HepG2 (cell line): ENCODE measurements at regions not wholly inside any gene's neighbourhood (a gene's known extent, or its start where the extent isn't known, plus 50 kb on each side); places are given as distances from the start of the nearest gene placed in this dataset.

ENCODE experiments used
- EP300 ChIP-seq, 3 experiments: sonication (generic) in 1 of 3; formaldehyde crosslinking in 1 of 3; IDR thresholded peaks; 2 replicates each; pipeline versions ENCODE4 v1.5.1 to v1.6.1; 2011 to 2020; ENCODE audit warnings: low read depth in 2 of 3, low read length in 2 of 3, borderline replicate concordance in 1 of 3, improper control_type of control experiment in 1 of 3, mild to moderate bottlenecking in 1 of 3, missing genetic modification reagents in 1 of 3, moderate library complexity in 1 of 3
- HNRNPUL1 ChIP-seq: fragments of 200-400 bp; formaldehyde crosslinking; IDR thresholded peaks from 2 replicates; pipeline ENCODE4 v1.6.1; 2017; ENCODE audit warnings: low read depth, mild to moderate bottlenecking, low read length, moderate library complexity
- KLF16 ChIP-seq, 2 experiments: sonication (generic) in 1 of 2; formaldehyde crosslinking in 1 of 2; IDR thresholded peaks; 2 replicates each; pipeline versions ENCODE4 v1.6.1 to v1.8.0; 2016 to 2023; ENCODE audit warnings: missing genetic modification reagents in 2 of 2, missing compliant biosample characterization in 1 of 2
- POLR2A ChIP-seq, 2 experiments: IDR thresholded peaks; 2 replicates each; pipeline ENCODE4 v1.6.1; 2011; ENCODE audit warnings: low read depth in 2 of 2, low read length in 2 of 2, mild to moderate bottlenecking in 1 of 2, moderate library complexity in 1 of 2; ENCODE audit not compliant: insufficient read depth in 1 of 2
- SETDB1 ChIP-seq: sonication (generic); formaldehyde crosslinking; IDR thresholded peaks from 2 replicates; pipeline ENCODE4 v1.5.1; 2020; ENCODE audit warnings: missing genetic modification reagents, mild to moderate bottlenecking, borderline replicate concordance
- TCF12 ChIP-seq, 2 experiments: fragments of 450-650 bp in 1 of 2; sonication (generic) in 1 of 2; formaldehyde crosslinking in 1 of 2; IDR thresholded peaks; 2 replicates each; pipeline versions ENCODE4 v1.6.1 to v1.8.0; 2017 to 2022; ENCODE audit warnings: antibody characterized with exemption in 1 of 2, mild to moderate bottlenecking in 1 of 2, missing genetic modification reagents in 1 of 2, moderate library complexity in 1 of 2
- ZC3H13 ChIP-seq: sonication (generic); formaldehyde crosslinking; IDR thresholded peaks from 2 replicates; pipeline ENCODE4 v1.8.1; 2023; ENCODE audit warnings: mild to moderate bottlenecking, missing genetic modification reagents, moderate library complexity
- ZNF546 ChIP-seq: sonication (generic); formaldehyde crosslinking; conservative IDR thresholded peaks from 2 replicates; pipeline ENCODE4 v1.8.1; 2023; ENCODE audit warnings: mild to moderate bottlenecking, missing genetic modification reagents
- ZNF773 ChIP-seq: sonication (generic); formaldehyde crosslinking; IDR thresholded peaks from 2 replicates; pipeline ENCODE4 v1.4.0; 2020; ENCODE audit warnings: missing genetic modification reagents, borderline replicate concordance
- TF ChIP-seq, protein P1 (sequence below): sonication (generic); formaldehyde crosslinking; IDR thresholded peaks from 2 replicates; pipeline ENCODE4 v1.4.0; 2020; ENCODE audit warnings: mild to moderate bottlenecking, missing genetic modification reagents
- TF ChIP-seq, protein P2 (sequence below): sonication (generic); formaldehyde crosslinking; IDR thresholded peaks from 2 replicates; pipeline ENCODE4 v1.9.0; 2021; ENCODE audit warnings: missing genetic modification reagents, borderline replicate concordance
- TF ChIP-seq, protein P3 (sequence below): sonication (generic); formaldehyde crosslinking; IDR thresholded peaks from 2 replicates; pipeline ENCODE4 v1.5.0; 2020; ENCODE audit warnings: mild to moderate bottlenecking, missing genetic modification reagents, moderate library complexity
- TF ChIP-seq, protein P4 (sequence below): conservative IDR thresholded peaks from 2 replicates; pipeline ENCODE4 v1.6.1; 2018; ENCODE audit warnings: missing genetic modification reagents

DNA sequence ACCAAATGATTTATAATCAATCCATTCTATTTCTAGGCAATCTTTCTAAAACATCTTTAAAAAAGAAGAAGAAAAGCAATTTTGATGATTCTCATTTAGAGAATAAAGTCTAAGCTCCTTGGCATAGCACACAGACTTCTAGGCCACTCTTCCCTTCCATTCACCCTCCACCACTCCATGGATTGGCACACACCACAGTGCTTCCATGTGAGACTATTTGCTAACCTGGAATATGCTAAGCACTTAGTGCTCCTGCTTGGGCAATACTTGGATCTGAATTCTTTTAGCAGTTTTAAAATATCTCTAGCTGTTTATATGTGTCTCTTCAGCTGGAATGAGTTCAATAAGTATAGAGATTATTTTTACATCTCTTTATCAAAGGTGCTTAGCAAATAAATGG lies 177.6 kb upstream of the FBXL7 start:
- TF ChIP-seq TCF12 (IDR thresholded peaks at IDR 0.05) (no peak), TCF12 (CRISPR knock-in tag; IDR thresholded peaks at IDR 0.05) (no peak), SETDB1 (no peak), HNRNPUL1 (no peak), ZNF546 (no peak), ZC3H13 (CRISPR knock-in tag) (no peak), ZNF773 (CRISPR knock-in tag) (no peak), KLF16 (CRISPR knock-in tag; IDR thresholded peaks at IDR 0.05) (no peak), POLR2A (IDR thresholded peaks at IDR 0.05; ENCODE audit: insufficient read depth in 1 of 2, low read depth in 2 of 2, low read length in 2 of 2) (no peak), EP300 (IDR thresholded peaks at IDR 0.05; ENCODE audit: low read depth in 2 of 2, low read length in 2 of 2) (no peak), EP300 (CRISPR knock-in tag; IDR thresholded peaks at IDR 0.05; ENCODE audit: borderline replicate concordance) (no peak)
- TF ChIP-seq, protein P1, sequence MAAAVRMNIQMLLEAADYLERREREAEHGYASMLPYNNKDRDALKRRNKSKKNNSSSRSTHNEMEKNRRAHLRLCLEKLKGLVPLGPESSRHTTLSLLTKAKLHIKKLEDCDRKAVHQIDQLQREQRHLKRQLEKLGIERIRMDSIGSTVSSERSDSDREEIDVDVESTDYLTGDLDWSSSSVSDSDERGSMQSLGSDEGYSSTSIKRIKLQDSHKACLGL (CRISPR knock-in tag) = no peak
- TF ChIP-seq, protein P2, sequence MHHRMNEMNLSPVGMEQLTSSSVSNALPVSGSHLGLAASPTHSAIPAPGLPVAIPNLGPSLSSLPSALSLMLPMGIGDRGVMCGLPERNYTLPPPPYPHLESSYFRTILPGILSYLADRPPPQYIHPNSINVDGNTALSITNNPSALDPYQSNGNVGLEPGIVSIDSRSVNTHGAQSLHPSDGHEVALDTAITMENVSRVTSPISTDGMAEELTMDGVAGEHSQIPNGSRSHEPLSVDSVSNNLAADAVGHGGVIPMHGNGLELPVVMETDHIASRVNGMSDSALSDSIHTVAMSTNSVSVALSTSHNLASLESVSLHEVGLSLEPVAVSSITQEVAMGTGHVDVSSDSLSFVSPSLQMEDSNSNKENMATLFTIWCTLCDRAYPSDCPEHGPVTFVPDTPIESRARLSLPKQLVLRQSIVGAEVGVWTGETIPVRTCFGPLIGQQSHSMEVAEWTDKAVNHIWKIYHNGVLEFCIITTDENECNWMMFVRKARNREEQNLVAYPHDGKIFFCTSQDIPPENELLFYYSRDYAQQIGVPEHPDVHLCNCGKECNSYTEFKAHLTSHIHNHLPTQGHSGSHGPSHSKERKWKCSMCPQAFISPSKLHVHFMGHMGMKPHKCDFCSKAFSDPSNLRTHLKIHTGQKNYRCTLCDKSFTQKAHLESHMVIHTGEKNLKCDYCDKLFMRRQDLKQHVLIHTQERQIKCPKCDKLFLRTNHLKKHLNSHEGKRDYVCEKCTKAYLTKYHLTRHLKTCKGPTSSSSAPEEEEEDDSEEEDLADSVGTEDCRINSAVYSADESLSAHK (CRISPR knock-in tag) = no peak
- TF ChIP-seq, protein P3, sequence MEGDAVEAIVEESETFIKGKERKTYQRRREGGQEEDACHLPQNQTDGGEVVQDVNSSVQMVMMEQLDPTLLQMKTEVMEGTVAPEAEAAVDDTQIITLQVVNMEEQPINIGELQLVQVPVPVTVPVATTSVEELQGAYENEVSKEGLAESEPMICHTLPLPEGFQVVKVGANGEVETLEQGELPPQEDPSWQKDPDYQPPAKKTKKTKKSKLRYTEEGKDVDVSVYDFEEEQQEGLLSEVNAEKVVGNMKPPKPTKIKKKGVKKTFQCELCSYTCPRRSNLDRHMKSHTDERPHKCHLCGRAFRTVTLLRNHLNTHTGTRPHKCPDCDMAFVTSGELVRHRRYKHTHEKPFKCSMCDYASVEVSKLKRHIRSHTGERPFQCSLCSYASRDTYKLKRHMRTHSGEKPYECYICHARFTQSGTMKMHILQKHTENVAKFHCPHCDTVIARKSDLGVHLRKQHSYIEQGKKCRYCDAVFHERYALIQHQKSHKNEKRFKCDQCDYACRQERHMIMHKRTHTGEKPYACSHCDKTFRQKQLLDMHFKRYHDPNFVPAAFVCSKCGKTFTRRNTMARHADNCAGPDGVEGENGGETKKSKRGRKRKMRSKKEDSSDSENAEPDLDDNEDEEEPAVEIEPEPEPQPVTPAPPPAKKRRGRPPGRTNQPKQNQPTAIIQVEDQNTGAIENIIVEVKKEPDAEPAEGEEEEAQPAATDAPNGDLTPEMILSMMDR (CRISPR knock-in tag) = no peak
- TF ChIP-seq, protein P4, sequence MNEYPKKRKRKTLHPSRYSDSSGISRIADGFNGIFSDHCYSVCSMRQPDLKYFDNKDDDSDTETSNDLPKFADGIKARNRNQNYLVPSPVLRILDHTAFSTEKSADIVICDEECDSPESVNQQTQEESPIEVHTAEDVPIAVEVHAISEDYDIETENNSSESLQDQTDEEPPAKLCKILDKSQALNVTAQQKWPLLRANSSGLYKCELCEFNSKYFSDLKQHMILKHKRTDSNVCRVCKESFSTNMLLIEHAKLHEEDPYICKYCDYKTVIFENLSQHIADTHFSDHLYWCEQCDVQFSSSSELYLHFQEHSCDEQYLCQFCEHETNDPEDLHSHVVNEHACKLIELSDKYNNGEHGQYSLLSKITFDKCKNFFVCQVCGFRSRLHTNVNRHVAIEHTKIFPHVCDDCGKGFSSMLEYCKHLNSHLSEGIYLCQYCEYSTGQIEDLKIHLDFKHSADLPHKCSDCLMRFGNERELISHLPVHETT (CRISPR knock-in tag) = no peak
